HUDEP-2 (cell line): ENCODE measurements at regions not wholly inside any gene's neighbourhood (a gene's known extent, or its start where the extent isn't known, plus 50 kb on each side); places are given as distances from the start of the nearest gene placed in this dataset.

Experiments
- DNase-seq, 76 experiments: peaks; one replicate each; lab custom pipeline; 2025; ENCODE audit not compliant: unreplicated experiment in 76 of 76; lab: John Stamatoyannopoulos, UW

GRCh38 chr6:3596766-3597165 is 139.9 kb upstream of the SLC22A23 start:
- no peak for DNase-seq

DNA sequence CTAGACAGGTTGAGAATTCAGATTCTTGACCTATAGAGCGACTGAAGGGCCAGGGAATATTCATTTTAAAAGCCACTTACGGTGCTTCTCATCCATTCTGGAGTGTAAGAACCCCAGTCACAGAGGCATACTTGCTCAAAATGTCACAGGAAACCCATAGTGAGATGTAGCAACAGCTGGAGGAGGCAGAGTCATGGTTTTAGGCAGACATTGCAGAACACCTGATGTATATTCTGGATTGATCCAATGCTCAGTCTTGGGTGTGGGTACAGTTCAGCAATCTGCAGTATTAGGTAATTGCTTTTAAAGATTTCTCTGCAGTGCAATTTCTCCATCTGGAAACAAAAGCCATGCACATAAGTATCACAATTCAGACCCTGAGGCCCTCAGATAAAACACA is 137.4 kb upstream of the SLC22A23 start:
- no peak for DNase-seq

DNA sequence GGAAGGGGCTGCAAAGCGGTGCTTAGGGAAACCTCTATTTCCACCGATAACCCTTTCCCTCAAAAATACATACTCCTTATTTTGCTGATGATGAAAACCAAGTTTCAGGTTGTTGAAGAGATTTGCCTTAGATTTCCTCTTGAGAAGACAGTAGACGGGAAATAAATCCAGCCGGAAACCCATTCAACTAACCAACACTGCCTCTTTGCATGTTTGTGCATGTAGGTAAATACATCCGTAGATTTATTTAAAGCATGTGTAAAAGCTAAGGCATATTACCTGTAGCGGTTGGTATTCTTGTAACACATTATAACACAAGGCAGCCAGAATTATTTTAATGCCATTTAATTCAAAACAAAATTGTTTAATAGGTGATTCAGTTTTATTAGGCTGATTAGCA is 136.3 kb upstream of the SLC22A23 start:
- no peak for DNase-seq

DNA sequence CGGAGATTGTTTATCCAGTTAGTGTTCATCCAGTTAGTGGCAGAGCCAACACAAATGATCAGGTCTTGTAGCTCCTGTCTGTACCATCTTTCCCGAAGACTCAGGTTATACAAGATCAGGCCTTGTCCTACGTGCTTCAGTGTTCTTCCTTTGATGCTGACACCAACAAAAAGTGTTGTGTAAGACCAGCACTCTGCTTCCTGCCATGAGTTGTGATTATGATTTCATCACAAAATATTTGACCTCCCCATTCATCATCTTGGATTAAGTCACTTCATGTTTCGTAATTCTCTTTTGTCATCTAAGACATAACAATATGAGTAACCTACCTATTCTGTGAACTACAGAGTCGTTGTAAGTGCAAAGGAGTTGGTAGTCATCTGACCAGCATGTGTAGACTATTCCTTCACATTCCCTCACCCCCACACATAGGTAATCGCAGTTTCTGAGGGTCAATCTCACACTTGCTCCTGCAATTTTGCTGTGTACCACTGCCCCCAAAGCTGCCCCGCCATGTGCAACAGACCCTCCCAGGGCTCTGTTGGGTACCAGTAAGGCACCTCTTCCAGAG is 135.6 kb upstream of the SLC22A23 start:
- no peak for DNase-seq

DNA sequence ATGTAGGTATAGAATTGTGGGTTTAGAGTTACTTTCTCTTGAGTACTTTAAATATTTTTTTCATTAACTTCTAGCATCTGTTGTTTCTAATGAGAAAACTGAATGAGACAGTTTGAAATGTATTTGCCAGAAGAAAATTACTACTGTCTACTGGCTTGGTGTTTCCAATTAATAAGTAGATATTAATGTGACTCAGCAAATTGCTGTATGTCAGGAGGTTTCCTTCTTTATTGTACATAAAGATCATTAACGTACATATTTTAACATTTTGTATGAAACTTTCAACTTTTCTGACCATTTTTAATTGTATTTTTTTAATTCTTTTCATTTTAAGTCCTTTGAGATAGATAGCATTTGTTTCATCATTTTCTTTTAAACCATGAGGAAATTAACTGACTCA is 135.1 kb upstream of the SLC22A23 start:
- DNase-seq, result no peak

GRCh38 chr6:3587660-3588059 is 130.8 kb upstream of the SLC22A23 start:
- no peak for DNase-seq

GRCh38 chr6:3585320-3585935 is 128.6 kb upstream of the SLC22A23 start:
- DNase-seq, result no peak

DNA sequence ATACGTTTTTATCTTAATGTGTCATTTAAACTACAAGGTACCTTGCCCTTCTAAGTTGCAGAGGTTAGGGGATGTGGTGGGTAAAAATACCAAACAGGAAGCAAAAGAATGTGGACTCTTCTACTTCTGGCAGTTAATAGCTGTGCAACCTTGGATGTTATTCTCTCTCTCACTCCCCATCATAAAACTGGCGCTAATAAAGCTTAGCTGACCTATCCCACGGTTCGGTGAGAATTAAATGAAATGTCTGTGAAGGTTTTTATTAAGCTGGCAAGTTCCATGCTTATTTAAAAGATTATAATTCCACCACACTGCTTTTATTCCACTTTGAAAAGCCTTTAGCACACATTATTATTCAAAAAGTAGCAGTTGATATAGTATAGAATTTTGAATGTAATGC is 127.8 kb upstream of the SLC22A23 start:
- DNase-seq, result no peak

DNA sequence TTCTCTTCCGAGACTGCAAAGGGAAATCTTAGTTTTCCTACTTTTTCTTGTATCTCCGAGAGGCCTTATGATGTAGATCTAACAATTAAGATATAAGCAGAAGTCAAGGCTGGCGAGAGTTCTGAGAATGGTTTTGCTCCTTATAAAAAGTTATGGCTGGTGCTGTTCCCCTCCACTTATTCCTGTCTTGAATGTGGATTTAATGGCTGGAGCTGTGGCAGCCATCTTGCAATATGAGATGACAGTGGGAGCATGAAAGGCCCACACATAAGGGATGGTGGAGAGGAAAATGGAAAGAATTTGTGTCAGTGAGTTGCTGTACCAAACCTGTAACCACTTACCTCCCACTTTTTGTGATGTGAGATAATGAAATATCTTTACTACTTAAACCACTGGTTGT is 124.6 kb upstream of the SLC22A23 start:
- DNase-seq, result no peak

DNA sequence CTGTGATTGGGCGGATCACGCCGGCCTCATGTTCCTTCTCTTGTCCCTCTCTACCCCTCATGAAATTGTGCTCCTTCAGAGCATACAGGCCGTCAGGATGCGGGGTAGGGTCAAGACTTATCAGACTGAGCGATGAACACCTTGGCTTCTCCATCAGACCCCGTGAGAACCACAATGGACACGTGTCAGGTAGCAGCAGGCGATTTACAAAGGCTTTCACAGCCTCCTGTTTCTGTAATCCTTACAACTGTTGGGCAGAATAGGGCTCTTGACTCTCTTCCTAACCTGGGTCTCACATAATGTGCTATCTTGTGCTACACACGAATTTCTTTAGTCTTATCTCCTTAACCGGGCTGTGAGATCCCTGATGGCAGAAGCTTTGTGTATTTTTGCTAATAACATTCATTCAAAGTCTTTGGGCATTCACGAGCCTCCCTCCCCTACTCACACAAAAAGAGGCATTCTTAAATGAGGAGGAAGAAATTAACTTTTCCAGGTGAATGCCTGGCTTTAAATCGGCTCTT is 122.9 kb upstream of the SLC22A23 start:
- peak in 8 of 76 experiments; percentile 14 to 43 (median 28) for DNase-seq

GRCh38 chr6:3578981-3579380 is 122.1 kb upstream of the SLC22A23 start:
- no peak for DNase-seq

- no peak for DNase-seq
Observed at GRCh38 chr6:3577517-3577916, 120.7 kb upstream of the SLC22A23 start.

- DNase-seq, result no peak
Observed at GRCh38 chr6:3575701-3576100, 118.9 kb upstream of the SLC22A23 start.

- no peak for DNase-seq
Observed at GRCh38 chr6:3575166-3575565, 118.3 kb upstream of the SLC22A23 start.

DNA sequence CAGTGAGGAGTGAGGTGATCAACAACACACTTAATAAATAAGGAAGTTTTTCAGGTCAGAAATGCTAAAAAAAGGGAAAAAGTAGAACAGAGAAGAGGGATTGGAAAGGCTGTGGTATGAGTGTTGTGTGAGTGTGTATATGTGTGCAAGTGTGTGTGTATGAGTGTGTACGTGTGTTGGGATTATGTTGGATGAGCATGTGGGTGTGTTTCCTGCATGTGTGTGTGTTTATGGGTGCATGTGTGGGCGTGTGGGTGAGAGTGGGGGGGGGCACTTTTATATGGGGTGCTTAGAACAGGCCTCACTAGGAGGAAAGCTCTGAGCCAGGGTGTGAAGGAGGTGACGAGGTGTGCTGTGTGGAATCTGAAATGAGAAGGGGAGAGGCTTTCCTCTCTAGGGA is 116.8 kb upstream of the SLC22A23 start:
- no peak for DNase-seq

DNA sequence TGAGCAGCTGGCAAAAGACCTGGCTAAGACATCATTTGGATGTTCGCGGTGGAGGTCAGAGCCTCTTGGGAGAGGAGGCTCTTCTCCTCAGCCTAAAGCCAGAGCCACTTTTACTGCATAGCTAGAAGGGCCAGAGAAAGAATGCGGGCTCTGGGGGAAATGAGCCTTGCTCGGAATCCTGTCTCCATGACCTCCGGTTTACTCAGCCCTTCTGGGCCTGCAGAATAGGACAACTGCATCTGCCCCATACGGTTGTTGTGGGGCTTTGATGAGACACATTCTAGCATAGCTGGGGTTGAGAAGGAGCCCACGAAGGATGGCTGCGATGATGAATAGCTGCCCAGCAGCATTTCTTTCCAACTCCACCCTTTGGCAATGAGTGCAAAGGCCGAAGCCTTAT is 115.0 kb upstream of the SLC22A23 start:
- DNase-seq, result no peak

DNA sequence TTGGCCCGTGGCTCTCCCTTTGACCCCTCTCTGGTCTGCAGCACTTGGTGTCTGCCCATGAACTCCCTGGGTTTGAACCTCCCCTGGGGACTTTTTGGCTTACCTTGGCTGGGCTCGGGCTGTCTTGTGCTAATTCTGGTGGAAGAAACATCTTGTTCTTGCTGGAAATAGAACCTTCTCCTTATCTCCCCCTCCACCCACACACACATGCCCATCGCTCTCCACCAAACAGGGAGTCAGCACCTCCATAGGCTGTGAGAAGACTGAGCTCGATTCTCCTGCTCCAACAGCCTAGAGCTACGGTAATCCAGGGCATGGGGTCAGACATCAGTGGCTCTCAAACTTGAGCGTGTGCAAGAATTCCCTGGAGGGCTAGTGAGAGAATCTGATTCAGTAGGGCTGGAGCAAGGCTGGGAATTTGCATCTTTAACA is 114.4 kb upstream of the SLC22A23 start:
- peak in 60 of 76 experiments; percentile 5 to 78 (median 46) for DNase-seq

- no peak for DNase-seq
Observed at GRCh38 chr6:3569816-3570215, 113.0 kb upstream of the SLC22A23 start.

DNA sequence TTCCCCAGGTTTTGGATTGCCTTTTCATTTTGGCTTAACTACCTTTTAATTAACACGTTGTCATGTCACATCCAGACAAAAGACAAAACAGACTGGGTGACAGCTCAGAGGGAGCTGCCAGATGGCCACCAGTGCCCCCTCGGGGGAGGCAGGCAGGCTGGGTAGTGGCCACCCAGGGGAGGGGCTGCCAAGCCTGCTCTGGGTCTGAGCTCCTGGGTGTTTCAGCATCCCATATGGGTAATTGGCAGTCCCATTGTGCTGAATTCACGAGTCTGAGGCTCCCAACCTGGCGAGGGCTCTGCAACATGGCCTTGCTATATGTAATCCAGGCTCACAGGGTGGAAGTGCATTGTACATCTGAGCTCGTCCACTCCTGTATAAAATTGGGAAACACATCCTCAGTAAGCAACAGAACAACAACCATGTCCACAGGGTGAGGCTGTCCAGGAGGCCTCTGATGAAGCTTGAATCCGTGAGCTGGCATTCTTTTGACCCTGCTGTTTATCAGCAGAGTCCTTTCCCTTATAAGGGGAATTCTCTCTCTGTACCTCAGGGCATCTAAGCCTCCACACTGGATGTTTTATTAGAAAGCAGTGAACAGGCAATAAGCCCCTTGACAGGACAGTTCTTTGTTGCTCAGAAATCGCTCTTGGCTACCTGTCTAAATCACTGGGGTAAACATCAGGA is 111.7 kb upstream of the SLC22A23 start:
- no peak for DNase-seq

DNA sequence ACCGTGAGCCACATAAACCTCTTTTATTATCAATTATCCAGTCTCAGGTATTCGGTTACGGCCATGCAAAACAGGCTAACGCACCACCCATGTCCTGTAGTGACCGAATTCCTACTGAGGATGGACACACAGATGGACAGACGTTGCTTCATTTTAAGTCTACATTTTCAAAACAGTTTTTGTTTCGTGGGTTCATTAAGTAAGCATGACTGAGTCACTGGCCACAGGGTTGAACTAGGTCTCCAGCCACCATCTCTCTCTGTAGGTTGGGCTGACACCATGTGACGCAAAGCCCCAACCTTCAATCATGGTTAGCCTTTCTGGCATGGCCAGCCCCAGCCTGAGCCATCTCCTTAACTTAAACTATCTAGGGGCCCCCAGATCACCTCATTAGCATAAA is 110.0 kb upstream of the SLC22A23 start:
- no peak for DNase-seq

DNA sequence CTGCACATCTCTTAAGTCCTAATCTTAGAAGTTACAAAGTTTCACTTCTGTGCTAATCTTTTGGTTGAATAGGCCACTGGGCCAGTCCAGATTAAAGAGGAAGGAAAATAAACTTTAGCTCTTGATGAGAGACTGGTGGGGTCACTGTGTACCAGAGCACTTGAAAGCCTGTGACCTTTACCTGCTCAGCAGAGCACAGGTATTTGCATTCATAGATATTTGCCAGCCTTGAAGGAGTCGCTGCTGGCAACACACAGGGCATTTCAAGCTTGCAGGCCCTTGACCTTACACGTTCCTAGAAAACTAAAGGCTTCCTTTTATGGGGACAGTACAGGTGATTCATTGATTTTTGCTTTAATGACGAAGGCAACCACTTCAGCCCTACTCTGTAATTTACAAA is 108.4 kb upstream of the SLC22A23 start:
- no peak for DNase-seq

GRCh38 chr6:3561725-3562124 is 104.9 kb upstream of the SLC22A23 start:
- no peak for DNase-seq
